HepG2 (cell line): ENCODE measurements at regions not wholly inside any gene's neighbourhood (a gene's known extent, or its start where the extent isn't known, plus 50 kb on each side); places are given as distances from the start of the nearest gene placed in this dataset.

Experiments used
- ATAC-seq: fragments of 200-7000 bp; cut with Tn5 transposase; 3 replicates; pipeline ENCODE4 v1.9.1; 2020; ENCODE audit warnings: mild to moderate bottlenecking, moderate library complexity
- BruUV-seq: library from RNA; stranded (reverse); fragments of 400-500 nt; replicated peaks from 2 replicates; lab custom pipeline; 2021; lab: Mats Ljungman, UMichigan
- CTCF ChIA-PET: fragments of 300-600 bp; formaldehyde crosslinking; extraction: SDS; loops from one replicate; lab custom pipeline; 2021; ENCODE audit warnings: low total read pairs, inconsistent platforms, low intra/inter-chr PET ratio; lab: Yijun Ruan, JAX
- POLR2A ChIA-PET: fragments of 350-600 bp; sonication (Branson Sonifier 250); formaldehyde crosslinking; loops from one replicate; lab custom pipeline; 2020; ENCODE audit warnings: antibody characterized with exemption, inconsistent platforms; lab: Yijun Ruan, JAX
- DNase-seq: peaks from one replicate; pipeline ENCODE4 v3.0.0-alpha.2; 2015; ENCODE audit warnings: low spot score
- FAIRE-seq: peaks from 3 replicates; lab custom pipeline; 2011; peaks lifted over from hg19 to GRCh38; lab: Jason Lieb, UNC
- H2AFZ ChIP-seq: one replicate; pipeline ENCODE4 v1.6.1; 2011; ENCODE audit warnings: low read length, inconsistent platforms
- H3K27ac ChIP-seq: fragments of 300-600 bp; 3 replicates; pipeline ENCODE4 v1.8.0; 2011; ENCODE audit warnings: mixed run types, mild to moderate bottlenecking, mixed read lengths, low read length, inconsistent platforms; ENCODE audit not compliant: insufficient read depth; ENCODE audit errors: extremely low read length
- H3K27me3 ChIP-seq, 2 experiments: fragments of 200-600 bp in 1 of 2; 2 replicates in 1 of 2; 3 replicates in 1 of 2; pipeline versions ENCODE4 v1.6.0 to v1.8.0; 2011; ENCODE audit warnings: low read length in 2 of 2, mild to moderate bottlenecking in 2 of 2, moderate library complexity in 2 of 2, inconsistent platforms in 1 of 2; ENCODE audit not compliant: insufficient read depth in 2 of 2, control insufficient read depth in 1 of 2
- H3K36me3 ChIP-seq, 2 experiments: fragments of 200-600 bp in 1 of 2; replicated peaks in 1 of 2; 2 replicates in 1 of 2; 3 replicates in 1 of 2; pipeline versions ENCODE4 v1.5.1 to v1.8.0; 2011; ENCODE audit warnings: low read length in 2 of 2, inconsistent platforms in 1 of 2; ENCODE audit not compliant: insufficient read depth in 2 of 2, control insufficient read depth in 1 of 2
- H3K4me1 ChIP-seq: 2 replicates; pipeline ENCODE4 v1.5.1; 2012; ENCODE audit warnings: low read length, inconsistent platforms; ENCODE audit not compliant: insufficient read depth
- H3K4me2 ChIP-seq: 2 replicates; pipeline ENCODE4 v1.6.0; 2011; ENCODE audit warnings: low read depth, low read length, inconsistent platforms
- H3K4me3 ChIP-seq, 3 experiments: fragments of 200-600 bp in 1 of 3; sonication (generic), shearing (Covaris generic) in 1 of 3; replicated peaks in 1 of 3; 2 replicates each; pipeline ENCODE4 v1.5.1; 2011 to 2016; ENCODE audit warnings: low read length in 3 of 3, inconsistent platforms in 2 of 3, low read depth in 2 of 3, mild to moderate bottlenecking in 2 of 3, control low read depth in 1 of 3, mixed read lengths in 1 of 3; ENCODE audit not compliant: insufficient read depth in 1 of 3
- H3K79me2 ChIP-seq: one replicate; pipeline ENCODE4 v1.6.1; 2011; ENCODE audit warnings: low read length, inconsistent platforms; ENCODE audit not compliant: insufficient read depth
- H3K9ac ChIP-seq: 2 replicates; pipeline ENCODE4 v1.6.0; 2011; ENCODE audit warnings: mild to moderate bottlenecking, low read depth, low read length, inconsistent platforms; ENCODE audit not compliant: insufficient read depth
- H3K9me3 ChIP-seq: 2 replicates; pipeline ENCODE4 v1.5.1; 2012; ENCODE audit warnings: mild to moderate bottlenecking, low read length
- H4K20me1 ChIP-seq: 2 replicates; pipeline ENCODE4 v1.6.0; 2011; ENCODE audit warnings: inconsistent platforms, mild to moderate bottlenecking, low read length, moderate library complexity; ENCODE audit not compliant: insufficient read depth
- BCL3 ChIP-seq: sonication (generic); formaldehyde crosslinking; IDR thresholded peaks from 2 replicates; pipeline ENCODE4 v1.5.1; 2020; ENCODE audit warnings: mild to moderate bottlenecking, missing genetic modification reagents, moderate library complexity
- EZH2 ChIP-seq: conservative IDR thresholded peaks from 2 replicates; pipeline ENCODE4 v1.6.1; 2012; ENCODE audit warnings: mild to moderate bottlenecking, low read depth, low read length, moderate library complexity
- GTF2F1 ChIP-seq: fragments of 150-350 bp; IDR thresholded peaks from 2 replicates; pipeline ENCODE4 v1.6.1; 2014; ENCODE audit warnings: low read length
- MEIS1 ChIP-seq: sonication (generic); formaldehyde crosslinking; IDR thresholded peaks from 2 replicates; pipeline ENCODE4 v1.9.0; 2021; ENCODE audit warnings: mild to moderate bottlenecking, missing genetic modification reagents, moderate library complexity, borderline replicate concordance
- NFKBIZ ChIP-seq: IDR thresholded peaks from 2 replicates; pipeline ENCODE4 v1.6.1; 2018; ENCODE audit warnings: missing genetic modification reagents, missing compliant biosample characterization
- PLRG1 ChIP-seq: fragments of 450-650 bp; conservative IDR thresholded peaks from 2 replicates; pipeline ENCODE4 v1.6.1; 2016
- RBM39 ChIP-seq: fragments of 200-400 bp; formaldehyde crosslinking; IDR thresholded peaks from one replicate; pipeline ENCODE4 v1.6.1; 2018; ENCODE audit warnings: antibody characterized with exemption, mild to moderate bottlenecking, low read depth, low read length; ENCODE audit not compliant: poor library complexity, severe bottlenecking
- RCOR2 ChIP-seq: IDR thresholded peaks from 2 replicates; pipeline ENCODE4 v1.6.1; 2016; ENCODE audit warnings: missing biosample characterization, missing genetic modification reagents
- STAT6 ChIP-seq: sonication (generic); formaldehyde crosslinking; IDR thresholded peaks from 2 replicates; pipeline ENCODE4 v1.4.0; 2020; ENCODE audit warnings: missing genetic modification reagents, mild to moderate bottlenecking, borderline replicate concordance
- WIZ ChIP-seq: sonication (generic); formaldehyde crosslinking; IDR thresholded peaks from 2 replicates; pipeline ENCODE4 v1.5.1; 2020; ENCODE audit warnings: mild to moderate bottlenecking, missing genetic modification reagents
- ZNF329 ChIP-seq: sonication (generic); formaldehyde crosslinking; IDR thresholded peaks from 2 replicates; pipeline ENCODE4 v1.9.0; 2021; ENCODE audit warnings: low read depth, mild to moderate bottlenecking, missing genetic modification reagents
- ZNF646 ChIP-seq: sonication (generic); formaldehyde crosslinking; IDR thresholded peaks from 2 replicates; pipeline ENCODE4 v1.9.0; 2021; ENCODE audit warnings: mild to moderate bottlenecking, missing genetic modification reagents
- WGBS: methylation state at CpG from one replicate; pipeline ENCODE4 v1.1.6; 2017; ENCODE audit warnings: low lambda C conversion rate; 5-methylcytosine and 5-hydroxymethylcytosine counted together
- in situ Hi-C: cut with HindIII; loops from 2 replicates; pipeline ENCODE4 v1.10.0; 2017; ENCODE audit warnings: low pct_unique_long_range_greater_than_20kb; ENCODE audit not compliant: extremely low pct_ligation_motif_present
- intact Hi-C: fragments of 100-400 bp; cut with micrococcal nuclease; formaldehyde crosslinking; loops from one replicate; pipeline ENCODE4 v1.10.0; 2022; ENCODE audit not compliant: unreplicated experiment

GRCh38 chr9:26271495-26272122 lies 593.4 kb upstream of the TUSC1 start:
- 19% methylated on average over 6 of the region's 6 CpGs for WGBS
- H3K4me1 ChIP-seq: no peaks in the 10 kb centered on the region
- H2AFZ ChIP-seq: no peak overlapping the region
- POLR2A ChIA-PET: no interaction called here
- no peak overlapping the region for H3K9ac ChIP-seq
- peaks cover 1% of the 10 kb centered on the region; the same call in 1 of the 2 replicates for H3K9me3 ChIP-seq
- no peak for ATAC-seq
- CTCF ChIA-PET: no interaction called here
- H4K20me1 ChIP-seq: no peaks in the 10 kb centered on the region
- in situ Hi-C loops (no loop called here), intact Hi-C loops (no loop called here)
- no peak for FAIRE-seq
- no peak overlapping the region for H3K27ac ChIP-seq
- no peak overlapping the region for H3K4me3 ChIP-seq
- H3K4me2 ChIP-seq: no peak overlapping the region
- H3K79me2 ChIP-seq: no peaks in the 10 kb centered on the region
- no peak for DNase-seq
- BruUV-seq: no TSS peak
- no peaks in the 10 kb centered on the region for H3K36me3 ChIP-seq
- no peaks in the 10 kb centered on the region for H3K27me3 ChIP-seq
- no peak for TF ChIP-seq RBM39
- no peak for TF ChIP-seq GTF2F1
- TF ChIP-seq WIZ (CRISPR knock-in tag): no peak
- TF ChIP-seq ZNF329 (CRISPR knock-in tag): no peak
- TF ChIP-seq EZH2: no peak
- TF ChIP-seq PLRG1: no peak
- TF ChIP-seq NFKBIZ: no peak
- TF ChIP-seq STAT6: no peak
- no peak for TF ChIP-seq MEIS1 (CRISPR knock-in tag)
- no peak for TF ChIP-seq ZNF646 (CRISPR knock-in tag)
- no peak for TF ChIP-seq BCL3
- no peak for TF ChIP-seq RCOR2 (CRISPR knock-in tag)
